HG02938 (cell line): ENCODE measurements at regions not wholly inside any gene's neighbourhood (a gene's known extent, or its start where the extent isn't known, plus 50 kb on each side); places are given as distances from the start of the nearest gene placed in this dataset.

Experiments used
- ATAC-seq: cut with Tn5 transposase; IDR thresholded peaks from one replicate; pipeline ENCODE4 v1.9.1; 2021; ENCODE audit warnings: mild to moderate bottlenecking, moderate library complexity; ENCODE audit not compliant: unreplicated experiment

- no peak for ATAC-seq
These were observed 190.9 kb upstream of the IL12A start for GRCh38 chr3:159797771-159798170.

GRCh38 chr3:159798951-159799350, 189.7 kb upstream of the IL12A start:
- ATAC-seq: no peak

GRCh38 chr3:159800434-159801155, 188.0 kb upstream of the IL12A start:
- no peak for ATAC-seq

GRCh38 chr3:159802864-159803263, 185.8 kb upstream of the IL12A start:
- no peak for ATAC-seq

- no peak for ATAC-seq
These were observed 185.2 kb upstream of the IL12A start for GRCh38 chr3:159803459-159803858.

GRCh38 chr3:159804726-159805410, 183.8 kb upstream of the IL12A start:
- ATAC-seq: peak; percentile 92

GRCh38 chr3:159805411-159805772, 183.2 kb upstream of the IL12A start:
- ATAC-seq: no peak

- no peak for ATAC-seq
These were observed 182.2 kb upstream of the IL12A start for GRCh38 chr3:159806412-159806811.

- ATAC-seq: no peak
These were observed 181.2 kb upstream of the IL12A start for GRCh38 chr3:159807137-159808040.

GRCh38 chr3:159813822-159814531, 174.7 kb upstream of the IL12A start:
- ATAC-seq: no peak

- ATAC-seq: no peak
These were observed 172.1 kb upstream of the IL12A start for GRCh38 chr3:159816512-159816911.

GRCh38 chr3:159817126-159817525, 171.5 kb upstream of the IL12A start:
- ATAC-seq: no peak

GRCh38 chr3:159817571-159817970, 171.1 kb upstream of the IL12A start:
- ATAC-seq: no peak

GRCh38 chr3:159818399-159818798, 170.2 kb upstream of the IL12A start:
- no peak for ATAC-seq

GRCh38 chr3:159818997-159819500, 169.6 kb upstream of the IL12A start:
- ATAC-seq: no peak

GRCh38 chr3:159819676-159820075, 169.0 kb upstream of the IL12A start:
- no peak for ATAC-seq

- no peak for ATAC-seq
These were observed 167.5 kb upstream of the IL12A start for GRCh38 chr3:159821110-159821509.

- no peak for ATAC-seq
These were observed 166.9 kb upstream of the IL12A start for GRCh38 chr3:159821736-159822135.

GRCh38 chr3:159823780-159824179, 164.9 kb upstream of the IL12A start:
- no peak for ATAC-seq

- no peak for ATAC-seq
These were observed 164.3 kb upstream of the IL12A start for GRCh38 chr3:159824333-159824732.
